ENCODE measurements at regions not wholly inside any gene's neighbourhood (a gene's known extent, or its start where the extent isn't known, plus 50 kb on each side); places are given as distances from the start of the nearest gene placed in this dataset.
"Not testable (repeated sequence)": the region's sequence is repeated elsewhere in the genome, so short reads cannot be mapped to it uniquely, and the experiment has no call there.

DNA sequence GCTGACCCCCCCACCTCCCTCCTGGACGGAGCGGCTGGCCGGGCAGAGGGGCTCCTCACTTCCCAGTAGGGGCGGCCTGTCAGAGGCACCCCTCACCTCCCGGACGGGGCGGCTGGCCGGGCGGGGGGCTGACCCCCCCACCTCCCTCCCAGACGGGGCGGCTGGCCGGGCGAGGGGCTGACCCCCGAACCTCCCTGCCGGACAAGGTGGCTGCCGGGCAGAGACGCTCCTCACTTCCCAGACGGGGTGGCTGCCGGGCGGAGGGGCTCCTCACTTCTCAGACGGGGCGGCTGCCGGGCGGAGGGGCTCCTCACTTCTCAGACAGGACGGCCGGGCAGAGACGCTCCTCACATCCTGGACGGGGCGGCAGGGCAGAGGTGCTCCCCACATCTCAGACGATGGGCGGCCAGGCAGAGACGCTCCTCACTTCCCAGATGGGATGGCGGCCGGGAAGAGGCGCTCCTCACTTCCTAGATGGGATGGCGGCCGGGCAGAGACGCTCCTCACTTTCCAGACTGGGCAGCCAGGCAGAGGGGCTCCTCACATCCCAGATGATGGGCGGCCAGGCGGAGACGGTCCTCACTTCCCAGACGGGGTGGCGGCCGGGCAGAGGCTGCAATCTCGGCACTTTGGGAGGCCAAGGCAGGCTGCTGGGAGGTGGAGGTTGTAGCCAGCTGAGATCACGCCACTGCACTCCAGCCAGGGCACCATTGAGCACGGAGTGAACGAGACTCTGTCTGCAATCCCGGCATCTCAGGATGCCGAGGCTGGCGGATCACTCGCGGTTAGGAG is 66.2 kb upstream of the PAPPA2 start:
- H3K27me3 ChIP-seq (replicated peaks; ENCODE audit: control insufficient read depth, insufficient read depth, low read length); H3K4me3 ChIP-seq (ENCODE audit: low read length); H3K36me3 ChIP-seq (ENCODE audit: control insufficient read depth, insufficient read depth, low read length, severe bottlenecking); DNase-seq (ENCODE audit: low read depth); H3K4me1 ChIP-seq (ENCODE audit: control insufficient read depth, insufficient read depth, low read length); H3K9ac ChIP-seq (ENCODE audit: low read length): not testable (repeated sequence)
- H3K9me3 ChIP-seq (ENCODE audit: control insufficient read depth, low read length), result peaks cover 10% of the 10 kb centered on the region

DNA sequence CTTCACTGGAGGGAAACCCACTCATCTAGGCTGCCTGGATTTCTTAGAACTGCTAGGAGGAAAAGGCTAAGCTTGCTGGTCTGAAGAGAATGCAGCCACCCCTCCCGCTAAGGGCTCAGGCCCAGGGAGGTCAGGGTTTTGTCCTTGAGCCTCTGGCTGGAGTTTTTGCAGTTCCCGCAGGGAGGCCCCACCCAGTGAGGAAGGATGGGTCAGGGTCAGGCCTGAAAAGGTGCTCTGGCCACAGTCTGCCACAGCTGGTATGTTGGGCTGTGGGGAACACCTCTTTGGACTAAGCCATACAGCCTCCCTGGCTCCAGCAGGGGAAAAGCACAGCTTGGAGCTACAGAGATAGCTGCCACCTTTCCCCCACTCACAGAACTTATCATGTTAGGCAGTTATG is 71.4 kb upstream of the PAPPA2 start:
- H3K36me3 ChIP-seq (ENCODE audit: control insufficient read depth, insufficient read depth, low read length, severe bottlenecking), result no peaks in the 10 kb centered on the region
- no peak overlapping the region for H3K4me3 ChIP-seq (ENCODE audit: low read length)
- no peak overlapping the region for H3K9ac ChIP-seq (ENCODE audit: low read length)
- no peaks in the 10 kb centered on the region for H3K27me3 ChIP-seq (replicated peaks; ENCODE audit: control insufficient read depth, insufficient read depth, low read length)
- H3K9me3 ChIP-seq (ENCODE audit: control insufficient read depth, low read length), result no peaks in the 10 kb centered on the region
- H3K4me1 ChIP-seq (ENCODE audit: control insufficient read depth, insufficient read depth, low read length), result peaks cover 4% of the 10 kb centered on the region
- no peak for DNase-seq (ENCODE audit: low read depth)

DNA sequence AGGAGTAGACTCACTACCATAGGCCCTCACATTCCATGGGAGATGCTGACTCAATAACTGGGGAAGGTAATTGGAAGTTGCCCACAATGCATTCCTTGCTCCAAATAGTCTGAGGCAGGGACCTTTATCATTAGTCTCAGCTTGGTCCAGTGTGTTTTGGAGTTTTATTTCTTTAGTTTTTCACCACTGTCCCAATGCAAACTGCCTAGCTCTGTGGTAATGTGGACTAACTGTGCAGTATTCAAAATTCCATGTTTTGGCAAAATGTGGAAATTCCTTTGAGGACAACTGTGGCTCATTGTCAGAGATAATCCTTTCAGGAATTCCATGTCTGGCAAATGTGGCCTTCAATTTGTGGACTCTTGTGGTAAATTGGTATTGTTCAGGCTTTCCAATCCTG is 78.1 kb upstream of the PAPPA2 start:
- Histone ChIP-seq H3K36me3 (ENCODE audit: control insufficient read depth, insufficient read depth, low read length, severe bottlenecking) (no peaks in the 10 kb centered on the region), H3K9ac (ENCODE audit: low read length) (no peak overlapping the region), H3K9me3 (ENCODE audit: control insufficient read depth, low read length) (no peaks in the 10 kb centered on the region), H3K4me1 (ENCODE audit: control insufficient read depth, insufficient read depth, low read length) (peaks cover 22% of the 10 kb centered on the region), H3K27me3 (replicated peaks; ENCODE audit: control insufficient read depth, insufficient read depth, low read length) (no peaks in the 10 kb centered on the region), H3K4me3 (ENCODE audit: low read length) (no peak overlapping the region)
- no peak for DNase-seq (ENCODE audit: low read depth)

DNA sequence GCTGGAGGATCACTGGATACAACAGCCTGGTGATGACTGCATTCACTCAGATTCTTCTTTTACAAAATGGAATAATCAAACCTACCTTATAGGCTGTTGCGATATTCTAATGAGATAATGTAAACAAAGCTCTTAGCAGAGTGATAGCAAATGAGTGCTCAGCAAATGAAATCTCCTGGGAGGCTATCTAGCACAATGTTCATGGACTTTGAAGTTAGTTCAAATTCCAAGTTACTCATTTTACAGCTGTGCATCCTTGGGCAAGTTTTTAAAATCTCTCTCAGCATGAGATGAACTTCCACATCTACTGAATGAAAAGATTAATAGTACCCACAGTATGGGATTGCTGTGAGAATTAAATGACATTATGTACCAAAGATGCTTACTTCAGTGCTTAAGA is 80.8 kb upstream of the PAPPA2 start:
- Histone ChIP-seq H3K27me3 (replicated peaks; ENCODE audit: control insufficient read depth, insufficient read depth, low read length) (no peaks in the 10 kb centered on the region), H3K4me3 (ENCODE audit: low read length) (no peak overlapping the region), H3K9ac (ENCODE audit: low read length) (no peak overlapping the region), H3K9me3 (ENCODE audit: control insufficient read depth, low read length) (no peaks in the 10 kb centered on the region), H3K36me3 (ENCODE audit: control insufficient read depth, insufficient read depth, low read length, severe bottlenecking) (no peaks in the 10 kb centered on the region), H3K4me1 (ENCODE audit: control insufficient read depth, insufficient read depth, low read length) (peaks cover 32% of the 10 kb centered on the region)
- no peak for DNase-seq (ENCODE audit: low read depth)

DNA sequence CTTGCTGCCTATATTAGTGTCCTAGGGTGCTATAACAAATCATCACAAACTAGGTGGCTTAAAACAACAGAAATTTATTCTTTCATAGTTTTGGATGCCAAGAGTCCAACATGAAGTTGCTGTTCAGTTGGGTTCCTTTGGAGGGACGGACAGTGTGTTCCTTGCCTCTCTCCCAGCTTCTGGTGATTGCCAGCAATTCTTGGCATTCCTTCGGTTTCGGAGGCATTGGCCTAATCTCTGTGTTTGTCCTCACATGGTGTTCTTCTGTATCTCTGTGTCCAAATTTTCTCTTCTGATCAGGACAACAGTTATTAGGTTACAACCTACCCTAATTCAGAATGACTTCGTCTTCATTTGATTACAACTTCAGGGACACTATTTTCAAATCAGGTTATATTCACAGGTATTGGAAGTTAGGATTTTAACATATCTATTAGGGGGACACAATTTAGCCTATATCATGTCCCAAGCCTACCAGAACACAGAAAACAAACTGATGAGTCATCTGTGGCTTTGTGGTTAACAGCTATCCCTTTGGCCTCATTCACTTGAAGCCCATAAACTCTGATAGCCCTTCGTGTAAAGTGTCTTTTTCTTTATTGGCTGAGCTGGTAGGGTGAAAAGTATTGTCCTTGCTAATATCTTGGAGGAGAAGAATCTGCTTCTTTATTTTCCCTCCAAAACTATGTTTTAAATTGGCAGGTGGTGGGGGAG is 83.2 kb upstream of the PAPPA2 start:
- Histone ChIP-seq H3K36me3 (ENCODE audit: control insufficient read depth, insufficient read depth, low read length, severe bottlenecking) (no peaks in the 10 kb centered on the region), H3K9ac (ENCODE audit: low read length) (no peak overlapping the region), H3K4me3 (ENCODE audit: low read length) (peak overlapping the region; percentile 3), H3K4me1 (ENCODE audit: control insufficient read depth, insufficient read depth, low read length) (peaks cover 28% of the 10 kb centered on the region), H3K27me3 (replicated peaks; ENCODE audit: control insufficient read depth, insufficient read depth, low read length) (no peaks in the 10 kb centered on the region), H3K9me3 (ENCODE audit: control insufficient read depth, low read length) (no peaks in the 10 kb centered on the region)
- peak; percentile 1 for DNase-seq (ENCODE audit: low read depth)

DNA sequence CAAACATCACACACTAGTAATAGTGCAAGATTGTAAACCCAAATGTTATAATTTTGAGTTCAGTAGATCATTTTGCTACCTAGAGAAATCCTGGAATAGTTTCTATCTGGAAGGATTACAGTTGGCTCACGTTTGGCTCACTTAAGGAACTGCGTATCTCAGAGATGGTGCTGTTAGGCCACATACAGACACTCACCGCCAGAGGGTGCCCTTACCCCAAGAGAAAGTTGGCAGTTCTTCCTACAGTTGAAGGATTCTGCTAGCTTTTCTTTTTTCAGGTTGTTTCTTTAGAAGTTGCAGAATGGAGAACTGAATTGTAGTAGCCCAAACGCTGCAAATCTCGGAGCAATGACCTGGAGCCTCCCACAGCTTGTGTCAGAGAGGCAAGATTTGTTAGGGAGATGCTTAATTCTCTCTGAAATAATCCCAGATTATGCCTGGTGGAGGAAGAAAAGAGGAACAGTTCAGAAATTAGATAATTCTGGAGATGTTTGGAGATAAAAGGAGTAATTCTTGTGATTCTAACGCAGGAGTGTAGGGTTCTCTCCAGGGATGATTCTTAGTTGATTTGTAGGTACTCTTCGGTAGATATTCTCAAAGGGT is 87.9 kb upstream of the PAPPA2 start:
- Histone ChIP-seq H3K36me3 (ENCODE audit: control insufficient read depth, insufficient read depth, low read length, severe bottlenecking) (no peaks in the 10 kb centered on the region), H3K4me3 (ENCODE audit: low read length) (no peak overlapping the region), H3K4me1 (ENCODE audit: control insufficient read depth, insufficient read depth, low read length) (peaks cover 12% of the 10 kb centered on the region), H3K9me3 (ENCODE audit: control insufficient read depth, low read length) (no peaks in the 10 kb centered on the region), H3K27me3 (replicated peaks; ENCODE audit: control insufficient read depth, insufficient read depth, low read length) (no peaks in the 10 kb centered on the region), H3K9ac (ENCODE audit: low read length) (no peak overlapping the region)
- DNase-seq (ENCODE audit: low read depth), result peak; percentile 85

DNA sequence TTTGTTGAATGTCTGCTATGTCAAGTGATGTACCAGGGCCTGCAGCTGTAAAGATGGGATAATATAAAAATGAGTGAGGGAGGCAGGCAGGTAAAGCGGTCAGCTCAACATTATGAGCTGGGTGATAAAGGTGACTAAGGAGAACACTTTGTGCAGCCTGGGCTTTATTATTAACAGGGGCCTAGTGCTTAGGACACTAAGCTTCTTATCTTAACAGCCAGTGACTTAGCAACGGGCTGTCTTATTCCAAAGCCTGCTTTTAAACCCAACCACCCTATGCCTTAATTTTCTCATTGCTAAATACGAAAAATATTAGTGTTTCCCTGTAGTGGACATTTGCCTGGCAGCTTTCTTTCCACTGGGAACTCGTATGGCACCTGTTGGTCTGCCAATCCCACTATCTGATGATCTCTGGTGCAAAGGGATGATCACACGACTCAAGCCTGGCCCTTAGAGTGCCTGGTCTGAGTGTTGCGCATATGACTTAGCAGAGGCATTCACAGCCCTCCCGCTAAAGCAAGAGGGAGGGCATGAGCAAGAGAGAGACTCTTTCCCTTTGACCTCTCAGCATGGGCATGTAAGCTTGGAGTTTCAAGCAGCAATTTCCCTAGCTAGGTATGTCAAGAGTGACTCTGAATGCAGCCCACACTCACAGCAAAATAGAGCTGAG is 98.6 kb upstream of the PAPPA2 start:
- Histone ChIP-seq H3K4me3 (ENCODE audit: low read length) (no peak overlapping the region), H3K9me3 (ENCODE audit: control insufficient read depth, low read length) (no peaks in the 10 kb centered on the region), H3K27me3 (replicated peaks; ENCODE audit: control insufficient read depth, insufficient read depth, low read length) (no peaks in the 10 kb centered on the region), H3K36me3 (ENCODE audit: control insufficient read depth, insufficient read depth, low read length, severe bottlenecking) (no peaks in the 10 kb centered on the region), H3K4me1 (ENCODE audit: control insufficient read depth, insufficient read depth, low read length) (no peaks in the 10 kb centered on the region), H3K9ac (ENCODE audit: low read length) (no peak overlapping the region)
- DNase-seq (ENCODE audit: low read depth), result no peak

DNA sequence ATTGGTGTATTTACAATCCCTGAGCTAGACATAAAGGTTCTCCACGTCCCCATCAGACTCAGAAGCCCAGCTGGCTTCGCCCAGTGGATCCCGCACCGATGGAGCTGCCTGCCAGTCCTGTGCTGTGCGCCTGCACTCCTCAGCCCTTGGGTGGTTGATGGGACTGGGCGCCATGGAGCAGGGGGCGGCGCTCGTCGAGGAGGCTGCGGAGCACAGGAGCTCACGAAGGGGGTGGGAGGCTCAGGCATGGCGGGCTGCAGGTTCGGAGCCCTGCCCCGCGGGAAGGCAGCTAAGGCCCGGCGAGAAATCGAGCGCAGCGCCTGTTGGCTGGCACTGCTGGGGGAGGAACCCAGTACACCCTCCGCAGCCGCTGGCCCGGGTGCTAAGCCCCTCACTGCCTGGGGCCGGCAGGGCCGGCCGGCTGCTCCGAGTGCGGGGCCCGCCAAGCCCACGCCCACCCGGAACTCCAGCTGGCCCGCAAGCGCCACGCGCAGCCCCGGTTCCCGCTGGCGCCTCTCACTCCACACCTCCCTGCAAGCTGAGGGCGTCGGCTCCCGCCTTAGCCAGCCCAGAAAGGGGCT is 113.8 kb upstream of the PAPPA2 start:
- not testable (repeated sequence) for H3K27me3 ChIP-seq (replicated peaks; ENCODE audit: control insufficient read depth, insufficient read depth, low read length); H3K9ac ChIP-seq (ENCODE audit: low read length); H3K36me3 ChIP-seq (ENCODE audit: control insufficient read depth, insufficient read depth, low read length, severe bottlenecking); H3K4me1 ChIP-seq (ENCODE audit: control insufficient read depth, insufficient read depth, low read length); H3K4me3 ChIP-seq (ENCODE audit: low read length); DNase-seq (ENCODE audit: low read depth)
- peaks cover 12% of the 10 kb centered on the region for H3K9me3 ChIP-seq (ENCODE audit: control insufficient read depth, low read length)

DNA sequence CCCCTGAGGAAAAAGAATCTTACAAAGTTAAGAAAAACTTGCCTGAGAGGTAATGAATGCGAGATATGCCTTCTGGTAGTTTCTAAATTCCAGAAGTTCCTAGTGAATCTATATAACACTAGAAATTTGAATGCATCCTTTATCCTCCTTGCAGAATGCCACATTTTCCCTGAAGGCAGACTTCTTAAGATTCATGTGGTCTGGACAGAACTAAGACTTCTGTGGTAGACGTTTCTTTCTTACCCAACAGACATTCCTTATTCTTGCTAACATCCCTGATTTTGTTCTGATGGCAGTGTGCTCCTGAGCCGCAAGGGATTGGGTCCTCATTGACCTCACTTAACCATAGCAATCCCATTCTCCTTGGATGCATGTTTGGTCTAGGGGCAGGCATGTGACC is 121.3 kb upstream of the PAPPA2 start:
- Histone ChIP-seq H3K27me3 (replicated peaks; ENCODE audit: control insufficient read depth, insufficient read depth, low read length) (no peaks in the 10 kb centered on the region), H3K4me3 (ENCODE audit: low read length) (no peak overlapping the region), H3K9ac (ENCODE audit: low read length) (no peak overlapping the region), H3K4me1 (ENCODE audit: control insufficient read depth, insufficient read depth, low read length) (peaks cover 3% of the 10 kb centered on the region), H3K36me3 (ENCODE audit: control insufficient read depth, insufficient read depth, low read length, severe bottlenecking) (no peaks in the 10 kb centered on the region), H3K9me3 (ENCODE audit: control insufficient read depth, low read length) (no peaks in the 10 kb centered on the region)
- DNase-seq (ENCODE audit: low read depth), result no peak

DNA sequence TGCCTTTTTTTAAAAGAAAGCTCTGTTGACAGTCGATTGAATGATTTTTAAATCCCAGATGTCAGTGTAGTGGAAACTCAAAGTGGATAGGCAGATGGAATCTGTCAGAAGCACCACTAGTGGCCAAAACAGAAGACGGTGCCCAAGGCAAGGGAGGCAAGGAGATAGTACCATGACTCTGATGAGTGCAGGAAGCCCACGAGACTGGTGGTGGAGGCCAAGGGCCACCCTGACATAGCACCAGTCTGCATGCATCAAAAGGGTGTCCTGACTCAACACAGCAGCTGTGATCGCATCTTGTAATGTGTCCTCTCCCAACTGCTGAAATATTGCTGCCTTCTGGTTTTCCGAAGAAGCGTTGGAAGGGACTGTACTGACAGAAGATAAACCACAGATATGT is 124.1 kb upstream of the PAPPA2 start:
- no peaks in the 10 kb centered on the region for H3K36me3 ChIP-seq (ENCODE audit: control insufficient read depth, insufficient read depth, low read length, severe bottlenecking)
- H3K4me3 ChIP-seq (ENCODE audit: low read length), result peak overlapping the region; percentile 33
- H3K9ac ChIP-seq (ENCODE audit: low read length), result no peak overlapping the region
- H3K4me1 ChIP-seq (ENCODE audit: control insufficient read depth, insufficient read depth, low read length), result peaks cover 6% of the 10 kb centered on the region
- H3K9me3 ChIP-seq (ENCODE audit: control insufficient read depth, low read length), result no peaks in the 10 kb centered on the region
- DNase-seq (ENCODE audit: low read depth), result no peak
- H3K27me3 ChIP-seq (replicated peaks; ENCODE audit: control insufficient read depth, insufficient read depth, low read length), result no peaks in the 10 kb centered on the region

DNA sequence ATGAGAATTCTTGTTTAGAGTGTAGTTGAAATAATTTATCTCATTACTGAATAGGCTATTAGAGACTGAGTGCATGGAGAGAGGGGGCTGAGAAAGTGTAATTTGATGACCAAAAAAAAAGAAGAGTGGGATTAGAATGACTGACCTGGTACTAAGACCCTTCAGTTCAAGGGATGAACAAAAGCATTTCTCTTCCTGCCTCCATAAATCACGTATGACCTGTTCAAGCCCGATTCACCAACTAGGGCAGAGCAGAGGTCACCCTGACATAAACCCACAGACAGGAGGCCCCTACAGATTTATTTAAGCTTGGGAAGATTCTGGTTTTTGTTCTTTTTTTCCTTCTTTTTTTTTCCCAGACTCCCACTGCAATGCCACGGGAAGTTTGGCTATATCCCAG is 123.7 kb upstream of the COP1 start:
- no peak for DNase-seq (ENCODE audit: low read depth)
- Histone ChIP-seq H3K9ac (ENCODE audit: low read length) (no peak overlapping the region), H3K9me3 (ENCODE audit: control insufficient read depth, low read length) (no peaks in the 10 kb centered on the region), H3K4me1 (ENCODE audit: control insufficient read depth, insufficient read depth, low read length) (peaks cover 9% of the 10 kb centered on the region), H3K4me3 (ENCODE audit: low read length) (peak overlapping the region; percentile 14), H3K27me3 (replicated peaks; ENCODE audit: control insufficient read depth, insufficient read depth, low read length) (no peaks in the 10 kb centered on the region), H3K36me3 (ENCODE audit: control insufficient read depth, insufficient read depth, low read length, severe bottlenecking) (no peaks in the 10 kb centered on the region)
